HG03457 (cell line): ENCODE measurements at regions not wholly inside any gene's neighbourhood (a gene's known extent, or its start where the extent isn't known, plus 50 kb on each side); places are given as distances from the start of the nearest gene placed in this dataset.

ENCODE experiments used
- ATAC-seq: cut with Tn5 transposase; IDR thresholded peaks from one replicate; pipeline ENCODE4 v1.9.1; 2021; ENCODE audit warnings: moderate number of reproducible peaks; ENCODE audit not compliant: unreplicated experiment

DNA sequence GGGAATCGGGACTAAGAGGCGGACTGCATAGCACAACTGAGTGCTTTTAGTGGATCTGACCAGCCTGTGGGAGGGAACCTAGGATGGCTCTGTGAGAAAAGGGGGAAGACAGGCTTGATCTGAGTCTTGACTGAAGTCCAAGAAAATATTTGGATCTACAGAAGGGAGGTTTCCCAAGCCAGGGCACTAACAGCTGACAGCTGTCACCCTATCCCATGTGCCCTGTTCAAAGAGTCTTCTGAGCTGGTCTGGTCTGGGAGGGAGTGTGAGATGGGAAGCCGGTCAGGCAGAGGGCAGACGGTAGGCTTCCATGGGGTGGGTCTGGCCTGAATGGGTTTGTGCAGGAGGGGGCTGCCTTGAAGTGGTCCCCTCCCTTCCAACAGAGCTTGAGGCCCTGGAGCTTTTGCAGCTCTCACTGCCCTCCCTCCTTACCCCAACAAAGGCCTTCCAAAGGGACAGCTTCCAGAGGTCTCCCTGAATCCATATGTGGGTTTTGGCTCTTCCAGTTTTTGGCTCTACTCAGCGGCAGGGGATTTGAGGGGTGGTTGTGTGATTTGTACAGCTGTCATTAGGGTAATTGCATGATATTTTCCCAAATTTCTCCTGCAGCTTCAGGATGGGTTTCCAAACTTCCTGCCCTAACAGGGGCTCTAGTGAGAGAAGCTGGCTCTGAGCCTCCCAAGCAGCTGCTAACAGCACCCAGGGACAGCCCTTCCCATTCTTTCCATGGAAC is 643.7 kb downstream of the BCOR start:
- no peak for ATAC-seq

DNA sequence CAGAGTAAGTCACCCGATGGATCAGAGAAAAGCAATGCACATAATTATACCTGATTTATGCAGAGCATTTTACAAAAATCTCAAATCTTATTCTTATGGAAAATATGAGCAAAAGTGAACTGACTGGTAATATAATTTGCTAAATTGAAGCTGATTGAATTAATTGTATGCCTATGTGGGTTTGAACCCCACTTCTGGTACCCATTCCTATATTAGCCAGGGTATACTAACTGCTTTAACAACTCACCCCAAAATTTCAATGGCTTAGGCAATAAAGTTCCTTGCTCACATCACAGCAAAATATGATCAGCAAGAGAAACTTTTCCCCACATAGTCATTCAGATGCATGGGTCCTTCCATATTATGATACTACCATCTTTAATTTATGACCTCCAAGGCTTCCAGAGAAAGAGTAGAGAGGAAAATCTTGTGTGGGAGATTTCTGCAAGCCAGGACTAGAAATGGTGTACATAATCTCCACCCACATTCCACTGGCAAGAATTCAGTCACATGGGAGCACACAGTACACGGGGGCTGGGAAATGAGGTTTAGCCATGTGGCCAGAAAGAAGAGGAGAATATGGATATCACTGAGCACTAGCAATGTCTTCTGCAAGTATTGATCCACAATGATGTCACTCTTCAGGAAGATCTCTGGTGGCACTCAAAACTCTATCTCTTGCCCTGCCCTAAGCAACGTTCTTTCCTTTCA is 640.7 kb downstream of the BCOR start:
- ATAC-seq, result no peak

DNA sequence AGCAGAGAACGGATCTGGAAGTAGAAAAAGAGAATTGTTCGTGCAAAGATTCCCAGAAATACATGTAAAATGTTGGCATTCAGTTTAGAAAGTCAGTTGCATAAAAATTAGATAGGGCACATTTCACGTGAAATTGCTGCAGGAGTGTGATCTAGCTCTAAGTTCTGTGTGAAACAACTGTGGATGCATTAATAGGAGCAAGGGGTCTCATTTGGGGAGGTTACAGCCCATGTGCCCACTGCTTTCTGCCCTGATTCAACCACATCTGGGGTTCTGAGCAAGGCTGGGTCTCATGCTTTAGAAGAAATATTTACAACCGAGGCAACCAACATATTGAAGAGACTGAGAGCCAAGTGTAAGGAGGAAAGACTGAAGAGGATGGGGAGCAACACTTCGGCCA is 639.0 kb downstream of the BCOR start:
- ATAC-seq, result no peak

DNA sequence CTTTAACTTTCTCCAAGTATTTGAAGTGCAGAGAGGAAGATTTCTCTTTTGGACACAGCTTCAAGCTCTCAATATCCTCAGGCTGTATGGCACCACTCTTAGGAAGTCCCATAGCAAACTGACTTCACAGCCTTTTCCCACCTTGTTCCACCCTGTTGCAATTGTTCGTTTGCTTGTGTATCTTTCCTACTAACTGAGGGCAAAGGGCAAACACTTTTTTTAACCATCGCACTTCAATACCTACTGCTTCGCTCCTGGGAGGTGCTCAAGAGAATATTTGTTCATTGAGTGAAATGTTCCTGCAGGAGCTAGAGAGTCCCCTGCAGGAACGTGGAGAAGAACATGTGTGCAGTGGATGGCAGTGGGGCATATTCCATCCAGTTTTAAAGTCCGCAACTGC is 638.6 kb downstream of the BCOR start:
- ATAC-seq, result no peak

DNA sequence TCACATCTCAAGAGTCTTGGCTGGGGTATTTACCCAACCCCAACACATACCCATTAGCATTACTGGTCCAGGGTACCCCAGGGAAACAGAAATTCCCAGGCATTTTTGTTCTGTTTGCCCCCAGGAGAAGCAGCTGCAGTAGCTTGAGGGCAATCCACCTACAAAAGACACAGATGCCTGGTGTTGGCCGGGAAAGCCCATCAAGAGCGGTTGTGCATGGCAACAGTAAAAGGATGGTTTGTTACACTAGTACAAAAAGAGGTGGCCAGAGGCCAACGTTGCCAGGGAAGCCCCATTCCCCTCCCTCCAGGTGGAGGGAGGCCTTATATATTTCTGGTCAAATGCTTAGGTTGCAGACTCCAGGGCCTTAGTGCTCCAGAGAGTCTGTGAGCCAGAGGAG is 637.8 kb downstream of the BCOR start:
- ATAC-seq, result no peak

DNA sequence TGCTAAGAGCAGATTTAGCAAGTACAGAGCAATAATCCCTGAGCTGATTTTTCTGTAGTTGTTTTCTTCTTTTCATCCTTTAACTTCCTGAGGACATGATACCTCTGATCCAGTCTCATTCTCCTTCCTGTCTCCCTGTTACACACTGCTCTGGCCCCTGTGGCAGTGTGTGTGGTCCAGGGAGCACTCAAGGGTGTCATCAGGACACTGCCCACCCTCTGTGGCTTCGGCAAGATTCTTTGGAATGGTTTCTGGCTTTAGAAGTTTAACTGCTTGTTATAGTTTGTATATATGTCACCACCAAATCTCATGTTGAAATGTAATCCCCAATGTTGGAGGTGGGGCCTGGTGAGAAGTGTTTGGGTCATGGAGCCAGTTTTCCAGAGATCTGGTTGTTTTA is 637.3 kb downstream of the BCOR start:
- no peak for ATAC-seq

DNA sequence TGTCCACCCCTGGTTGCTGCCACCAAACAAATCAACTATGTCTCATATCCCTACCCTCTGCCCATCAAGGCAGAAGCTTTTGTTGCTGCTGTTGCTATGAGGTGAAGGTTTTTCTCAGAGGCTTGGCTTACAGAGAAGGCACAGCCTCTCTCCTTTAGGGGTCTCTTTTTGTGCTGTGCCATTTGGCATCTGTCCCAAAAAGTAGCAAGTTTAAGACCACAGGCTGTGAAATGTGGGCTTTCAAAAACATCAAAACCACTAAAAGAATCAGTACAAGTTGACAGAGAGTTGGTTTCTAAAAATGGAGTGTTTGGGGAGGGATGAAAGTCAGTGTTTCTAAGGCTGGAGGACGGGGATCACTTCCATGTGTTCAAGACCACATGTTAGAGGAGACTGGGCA is 634.9 kb downstream of the BCOR start:
- ATAC-seq, result no peak

DNA sequence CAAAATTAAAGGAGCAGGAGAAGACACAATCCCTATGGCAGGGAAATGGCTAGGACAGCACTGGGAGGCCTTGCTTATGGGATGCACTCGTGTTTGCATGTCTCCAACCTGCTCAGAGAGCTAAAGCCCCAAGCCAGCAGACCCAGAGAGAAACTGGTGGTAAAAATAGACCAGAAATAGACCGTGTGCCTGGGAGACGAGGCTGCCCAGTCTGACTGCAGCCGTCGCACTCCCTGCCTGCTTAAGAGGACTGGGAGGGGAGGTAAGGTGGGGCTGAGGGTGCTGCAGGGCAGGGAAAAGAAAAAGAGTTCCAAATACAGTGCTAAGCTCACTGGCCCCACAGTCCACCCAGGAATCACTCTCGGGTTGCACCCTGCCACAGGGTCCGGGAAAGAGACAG is 633.5 kb downstream of the BCOR start:
- no peak for ATAC-seq

DNA sequence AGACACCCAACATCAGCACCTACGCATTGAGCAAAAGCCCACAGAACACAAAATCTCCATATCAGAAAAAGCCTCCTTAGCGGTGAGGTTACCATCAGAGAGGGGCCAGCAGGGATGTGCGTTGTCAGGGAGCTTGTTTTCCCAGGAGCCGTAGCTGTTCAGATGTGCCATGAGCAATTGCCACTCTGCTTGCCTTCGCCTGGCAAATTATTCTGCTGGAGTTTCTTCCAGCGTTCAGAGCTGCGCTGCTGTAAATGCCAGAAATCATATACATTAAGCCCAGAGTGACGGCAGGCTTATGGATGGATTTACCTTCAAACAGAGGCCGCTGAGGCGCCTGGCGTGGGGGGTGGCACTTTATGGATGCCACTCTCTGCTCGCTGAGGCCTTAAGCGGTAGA is 632.3 kb downstream of the BCOR start:
- ATAC-seq, result no peak

DNA sequence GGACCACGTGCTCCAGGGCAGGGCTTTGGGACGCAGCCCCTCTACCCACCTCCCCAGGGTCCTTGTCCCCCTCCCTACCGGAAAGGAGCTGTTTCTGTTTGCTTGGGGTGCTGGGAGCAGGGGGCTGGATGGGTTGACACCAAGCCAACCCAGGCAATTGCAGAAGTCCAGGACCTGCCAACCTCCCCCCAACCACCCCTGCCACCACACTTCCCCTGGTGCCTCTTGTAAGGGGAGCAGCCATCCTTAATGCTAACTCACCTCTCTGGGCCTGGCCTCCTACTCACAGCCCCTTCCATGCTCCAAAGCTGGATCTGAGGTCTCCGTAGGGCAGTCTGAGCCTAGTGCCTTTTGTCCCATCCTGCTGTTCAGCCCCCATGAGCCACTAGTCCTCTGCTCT is 631.9 kb downstream of the BCOR start:
- ATAC-seq, result no peak

DNA sequence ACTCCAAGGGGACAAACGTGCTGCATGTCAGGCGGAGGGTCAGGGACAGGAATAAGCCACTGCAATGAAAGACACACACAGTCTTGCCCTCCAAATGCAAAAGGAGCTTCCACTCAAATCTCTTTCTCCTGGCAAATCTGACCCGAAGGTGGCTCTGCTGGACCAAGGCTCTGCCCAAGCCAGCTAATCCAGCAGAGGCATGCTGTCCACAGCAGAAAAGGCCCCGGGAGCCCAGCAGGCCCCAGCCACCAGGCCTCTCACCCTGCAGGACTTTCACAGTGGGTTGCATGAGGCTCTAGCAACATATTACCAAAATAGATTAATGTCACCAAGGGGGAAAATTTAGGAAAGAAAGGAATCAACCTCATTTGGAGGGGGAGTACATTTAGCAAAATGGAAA is 628.6 kb downstream of the BCOR start:
- no peak for ATAC-seq

DNA sequence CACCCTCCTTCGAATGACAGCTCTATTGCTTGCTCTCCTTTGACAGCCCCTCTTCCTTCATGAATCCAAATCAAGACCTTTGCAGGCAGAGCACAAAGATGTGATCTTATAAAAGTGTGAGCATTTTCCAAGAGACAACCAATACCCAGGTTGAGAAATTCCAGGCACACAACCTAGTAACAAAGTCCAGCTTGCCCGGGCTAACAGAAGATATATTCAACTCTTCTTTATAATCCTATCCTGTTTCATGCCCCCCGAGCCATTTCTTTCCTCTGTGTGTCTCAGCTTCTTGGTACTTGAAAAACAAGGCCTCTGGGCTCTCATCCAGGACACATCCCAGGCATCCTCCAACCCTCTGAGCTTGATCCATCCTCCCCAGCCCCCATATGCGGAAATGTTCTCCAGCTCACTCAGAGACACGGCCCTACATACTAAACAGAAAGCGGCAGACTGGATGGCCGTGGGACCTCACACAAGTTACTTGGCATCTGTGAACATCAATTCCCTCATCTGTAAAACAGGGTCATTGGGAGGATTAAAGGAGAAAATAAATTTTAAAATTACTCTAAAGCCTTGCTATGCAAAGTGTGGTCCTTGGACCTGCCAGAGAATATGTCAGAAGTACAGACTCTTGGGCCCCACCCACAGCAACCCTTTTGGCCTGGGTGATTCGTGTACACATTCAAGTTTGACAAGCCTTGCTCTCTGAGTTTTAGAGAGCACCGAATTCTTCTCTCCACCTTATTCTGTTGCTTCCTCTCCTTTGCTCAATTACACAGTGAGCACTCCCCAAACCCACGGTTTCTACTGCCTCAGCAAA is 627.0 kb downstream of the BCOR start:
- ATAC-seq, result no peak

DNA sequence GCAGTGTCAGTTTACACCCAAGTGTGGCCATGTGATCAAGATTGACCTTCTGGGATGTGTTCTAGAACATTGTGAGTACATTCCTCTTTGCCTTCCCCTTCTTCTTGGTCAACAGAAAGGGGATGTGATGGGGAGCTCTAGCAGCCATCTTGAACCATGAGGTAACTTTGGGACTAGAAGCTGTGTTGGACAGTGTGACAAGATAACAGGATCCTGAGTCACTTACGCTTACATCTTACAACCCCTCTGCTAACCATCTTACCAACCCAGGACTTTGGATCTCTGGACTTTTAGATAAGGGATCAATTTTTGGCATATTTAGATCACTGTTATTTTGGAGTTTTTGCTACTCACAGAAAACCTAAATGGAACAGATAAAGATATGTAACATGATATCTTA is 625.6 kb downstream of the BCOR start:
- ATAC-seq, result no peak

DNA sequence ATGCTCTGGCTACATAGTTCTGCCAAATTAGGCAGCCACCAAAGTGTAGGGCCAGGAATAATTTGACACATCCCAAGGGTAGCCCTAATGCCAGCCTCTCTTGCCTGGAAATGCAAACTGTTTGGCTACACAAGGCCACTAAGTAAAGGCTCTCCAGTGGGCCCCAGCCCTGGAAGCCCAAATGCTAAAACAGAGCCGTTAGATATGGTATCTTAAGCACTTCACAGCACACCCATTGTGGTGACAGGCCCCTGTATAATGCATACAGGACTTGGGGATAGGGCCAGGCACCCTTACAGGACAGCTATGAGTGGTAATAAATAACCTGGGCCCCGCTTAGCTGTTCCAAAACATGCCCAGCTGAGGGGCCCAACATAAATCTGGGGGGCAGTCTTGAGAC is 623.9 kb downstream of the BCOR start:
- no peak for ATAC-seq

DNA sequence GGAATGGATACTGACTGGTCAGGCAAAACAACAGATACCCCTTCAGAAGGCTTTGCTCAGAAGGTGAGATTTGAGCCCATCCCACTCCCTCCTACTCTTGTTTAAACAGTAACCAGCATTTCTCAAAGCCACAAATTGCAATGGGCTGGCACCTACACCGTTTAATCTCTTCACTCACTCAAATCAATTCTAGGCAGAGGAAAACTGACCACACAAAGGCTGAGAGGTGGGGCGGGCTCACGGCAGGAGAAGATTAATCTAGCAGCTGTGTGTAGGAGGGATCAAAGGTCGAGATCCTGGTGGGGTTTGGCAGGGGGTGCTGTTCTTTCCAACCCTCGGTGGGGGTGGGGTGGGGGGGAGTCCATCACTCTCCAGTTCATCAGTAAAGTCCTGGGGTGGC is 622.4 kb downstream of the BCOR start:
- ATAC-seq, result no peak

DNA sequence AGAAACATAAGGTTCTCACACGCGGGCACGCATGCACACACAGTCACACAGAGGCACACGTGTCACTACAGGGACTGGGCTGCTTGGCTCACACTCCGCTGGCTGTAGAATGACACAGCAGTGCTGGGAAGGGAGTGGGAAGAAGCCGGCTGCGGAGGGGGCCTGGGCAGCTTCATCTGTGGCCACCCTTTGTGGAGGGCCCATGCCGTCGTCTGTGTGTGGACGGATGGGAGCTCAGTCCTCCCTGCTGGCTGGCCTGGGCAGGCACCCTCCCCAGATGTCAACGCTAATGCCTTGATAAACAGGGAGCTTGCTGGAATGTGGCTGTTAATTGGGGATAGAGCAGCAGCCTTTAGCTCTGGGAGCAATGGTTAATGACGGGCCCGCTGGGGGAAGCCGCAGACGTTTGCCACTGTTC is 621.1 kb downstream of the BCOR start:
- ATAC-seq, result no peak

DNA sequence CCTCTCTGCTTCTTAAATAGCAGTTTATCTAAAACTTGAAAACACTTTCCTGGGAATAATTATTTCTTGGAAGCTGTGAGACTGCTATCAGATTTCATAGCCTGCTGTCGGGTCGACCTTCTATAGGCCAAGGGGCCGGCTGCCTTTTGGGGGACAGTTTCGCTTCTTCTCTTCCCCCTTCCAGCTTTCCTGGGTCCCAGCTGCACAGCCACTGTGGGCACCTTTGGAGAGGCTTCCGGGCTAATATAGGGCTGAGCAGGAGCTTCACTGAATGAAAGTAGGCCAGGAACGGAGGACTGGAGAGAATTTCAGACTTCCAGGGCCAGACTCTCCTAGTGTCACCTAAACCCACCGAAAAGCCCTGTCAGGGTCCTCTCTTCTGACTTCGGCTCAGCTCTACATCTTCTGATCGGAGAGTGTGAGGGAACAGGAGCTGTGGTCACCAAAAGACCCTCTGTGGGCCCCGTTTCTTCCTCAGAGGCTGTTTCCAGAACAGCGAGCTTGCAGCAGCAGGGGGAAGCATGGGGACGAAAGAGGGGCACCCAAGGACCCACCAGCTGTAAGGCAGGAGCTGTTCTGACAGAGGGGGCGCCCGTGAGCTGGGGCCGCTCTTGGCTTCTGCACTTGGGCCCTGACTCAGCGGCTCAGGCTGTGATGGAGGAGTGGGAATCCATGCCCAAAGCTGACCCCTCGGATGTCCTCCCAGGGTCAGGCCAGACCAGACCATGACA is 620.6 kb downstream of the BCOR start:
- ATAC-seq, result no peak

DNA sequence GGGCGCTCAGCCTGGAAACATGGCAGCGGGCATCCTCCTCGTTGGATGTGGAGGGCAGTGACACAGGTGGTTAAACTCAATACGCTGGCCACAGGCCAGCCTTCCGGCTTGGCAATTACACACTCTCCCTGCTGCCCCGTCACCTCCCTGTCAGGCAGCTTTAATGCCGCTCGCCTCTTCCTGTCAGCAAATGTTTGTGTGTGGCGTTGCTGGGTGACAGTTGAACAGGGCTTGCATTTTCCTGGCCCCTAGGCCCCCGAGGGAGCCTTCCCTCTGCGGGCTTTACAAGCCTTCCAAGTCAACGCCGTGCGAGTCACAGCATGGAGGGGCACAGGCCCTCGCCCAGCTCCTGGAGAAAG is 620.0 kb downstream of the BCOR start:
- ATAC-seq, result no peak

DNA sequence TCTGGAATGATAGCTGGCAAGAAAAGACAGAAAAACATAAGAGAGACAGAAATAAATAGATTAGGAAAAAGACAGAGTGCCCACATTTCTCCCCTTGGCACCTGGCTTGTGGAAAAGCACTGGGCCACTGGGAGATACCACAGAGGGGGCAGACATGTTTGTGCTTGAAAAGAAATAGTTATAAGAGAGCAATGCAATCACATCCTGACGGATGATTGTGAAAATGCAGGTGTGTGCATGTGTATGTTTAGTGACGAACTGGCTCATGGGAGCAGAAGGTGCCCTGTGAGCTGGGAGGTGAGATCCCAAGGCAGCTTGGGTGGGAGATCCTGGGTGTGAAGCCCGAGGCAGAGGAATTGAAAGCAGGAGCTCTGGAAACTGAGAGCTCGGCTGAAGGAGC is 617.9 kb downstream of the BCOR start:
- ATAC-seq, result no peak

DNA sequence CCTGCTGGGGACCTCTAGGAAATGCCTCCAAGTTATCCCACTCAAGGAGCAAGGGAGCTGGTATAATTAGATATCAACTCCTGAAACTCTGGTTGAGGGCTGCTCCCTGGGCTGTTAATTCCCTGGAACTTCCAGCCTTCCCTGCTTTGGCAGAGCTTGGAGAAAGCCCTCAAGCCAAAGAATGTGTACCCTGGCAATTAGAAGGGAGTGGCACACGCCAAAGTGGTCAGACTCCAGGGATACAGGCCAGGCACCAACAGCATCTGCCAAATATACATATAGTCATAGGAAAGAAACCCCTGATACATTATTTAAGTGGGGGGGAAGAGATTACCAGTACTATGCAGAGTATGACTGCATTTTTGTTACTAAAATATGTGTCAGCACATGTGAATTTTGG is 616.8 kb downstream of the BCOR start:
- ATAC-seq, result no peak

DNA sequence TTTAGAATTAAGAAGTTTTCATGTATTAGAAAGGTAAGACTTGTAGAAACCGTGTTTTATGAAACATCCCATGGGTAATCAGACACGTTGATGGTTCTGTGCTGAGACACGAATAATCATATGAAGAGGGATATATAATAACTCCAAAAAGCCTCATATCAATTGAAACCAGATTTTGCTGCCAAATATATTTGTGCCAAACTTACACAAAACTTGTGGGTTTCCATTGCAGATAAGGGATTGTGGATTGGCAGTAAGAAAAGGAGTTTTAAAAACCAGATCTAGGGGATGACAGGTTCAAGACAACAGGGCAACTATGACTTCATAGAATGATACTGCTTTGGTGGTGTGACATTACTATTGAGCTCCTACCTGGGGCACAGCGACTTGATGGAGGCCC is 616.1 kb downstream of the BCOR start:
- no peak for ATAC-seq
